ENCODE measurements at regions not wholly inside any gene's neighbourhood (a gene's known extent, or its start where the extent isn't known, plus 50 kb on each side); places are given as distances from the start of the nearest gene placed in this dataset.

GRCh38 chrX:51437521-51437920, 58.9 kb downstream of the NUDT11 start:
- intact Hi-C loops (cut with micrococcal nuclease; ENCODE audit: unreplicated experiment), result no loop called here
- no TSS peak for BruUV-seq (replicated peaks)

GRCh38 chrX:51435101-51435500, 61.3 kb downstream of the NUDT11 start:
- ChIA-PET CTCF (no interaction called here), POLR2A (ENCODE audit: low non-redundant PET) (no interaction called here)
- peaks cover under 1% of the 10 kb centered on the region for H3K4me1 ChIP-seq (ENCODE audit: insufficient read depth, low read length, poor library complexity, severe bottlenecking)
- BruUV-seq (replicated peaks), result no TSS peak
- intact Hi-C loops (cut with micrococcal nuclease; ENCODE audit: unreplicated experiment), result no loop called here
- TF ChIP-seq CTCF (conservative IDR thresholded peaks at IDR 0.05; ENCODE audit: low read depth, low read length), result no peak
- no peak for TF ChIP-seq EZH2 (IDR thresholded peaks at IDR 0.05; ENCODE audit: borderline replicate concordance, low read depth, low read length, poor library complexity, severe bottlenecking)
- H3K9me3 ChIP-seq (ENCODE audit: low read depth, low read length, poor library complexity, severe bottlenecking), result no peaks in the 10 kb centered on the region
- no peak overlapping the region for H3K27ac ChIP-seq (ENCODE audit: low read depth, low read length, poor library complexity, severe bottlenecking)
- no peak overlapping the region for H3K4me3 ChIP-seq (ENCODE audit: low read depth, low read length, poor library complexity, severe bottlenecking)
- DNase-seq (ENCODE audit: low spot score), result no peak
- H3K36me3 ChIP-seq (ENCODE audit: insufficient read depth, low read length, poor library complexity, severe bottlenecking), result no peaks in the 10 kb centered on the region
- H3K27me3 ChIP-seq (replicated peaks; ENCODE audit: insufficient read depth, low read depth, low read length, poor library complexity), result no peaks in the 10 kb centered on the region

More at GRCh38 chrX:51437521-51437920, 58.9 kb downstream of the NUDT11 start:
- DNase-seq (ENCODE audit: low spot score), result no peak
- Histone ChIP-seq H3K27me3 (replicated peaks; ENCODE audit: insufficient read depth, low read depth, low read length, poor library complexity) (no peaks in the 10 kb centered on the region), H3K27ac (ENCODE audit: low read depth, low read length, poor library complexity, severe bottlenecking) (no peak overlapping the region), H3K36me3 (ENCODE audit: insufficient read depth, low read length, poor library complexity, severe bottlenecking) (no peaks in the 10 kb centered on the region), H3K4me1 (ENCODE audit: insufficient read depth, low read length, poor library complexity, severe bottlenecking) (peaks cover 4% of the 10 kb centered on the region), H3K9me3 (ENCODE audit: low read depth, low read length, poor library complexity, severe bottlenecking) (no peaks in the 10 kb centered on the region), H3K4me3 (ENCODE audit: low read depth, low read length, poor library complexity, severe bottlenecking) (no peak overlapping the region)
- no peak for TF ChIP-seq EZH2 (IDR thresholded peaks at IDR 0.05; ENCODE audit: borderline replicate concordance, low read depth, low read length, poor library complexity, severe bottlenecking)
- no peak for TF ChIP-seq CTCF (conservative IDR thresholded peaks at IDR 0.05; ENCODE audit: low read depth, low read length)
- ChIA-PET POLR2A (ENCODE audit: low non-redundant PET) (no interaction called here), CTCF (no interaction called here)

- TF ChIP-seq EZH2 (IDR thresholded peaks at IDR 0.05; ENCODE audit: borderline replicate concordance, low read depth, low read length, poor library complexity, severe bottlenecking) (no peak), CTCF (conservative IDR thresholded peaks at IDR 0.05; ENCODE audit: low read depth, low read length) (no peak)
- Histone ChIP-seq H3K36me3 (ENCODE audit: insufficient read depth, low read length, poor library complexity, severe bottlenecking) (no peaks in the 10 kb centered on the region), H3K27me3 (replicated peaks; ENCODE audit: insufficient read depth, low read depth, low read length, poor library complexity) (peaks cover 8% of the 10 kb centered on the region), H3K27ac (ENCODE audit: low read depth, low read length, poor library complexity, severe bottlenecking) (no peak overlapping the region), H3K4me1 (ENCODE audit: insufficient read depth, low read length, poor library complexity, severe bottlenecking) (no peaks in the 10 kb centered on the region), H3K9me3 (ENCODE audit: low read depth, low read length, poor library complexity, severe bottlenecking) (no peaks in the 10 kb centered on the region), H3K4me3 (ENCODE audit: low read depth, low read length, poor library complexity, severe bottlenecking) (no peak overlapping the region)
- ChIA-PET POLR2A (ENCODE audit: low non-redundant PET) (no interaction called here), CTCF (interaction anchor here (1.0 kb wide), 1 partner anchor 85 kb away, joined by 3 read pairs; no protein-coding TSS in a partner anchor)
- intact Hi-C loops (cut with micrococcal nuclease; ENCODE audit: unreplicated experiment), result loop anchor here (5.0 kb wide), 1 partner anchor 275 kb away; no protein-coding TSS in a partner anchor
- BruUV-seq (replicated peaks), result no TSS peak
- no peak for DNase-seq (ENCODE audit: low spot score)
Measured at GRCh38 chrX:51421972-51422597, 74.3 kb downstream of the NUDT11 start.
